ENCODE measurements at regions not wholly inside any gene's neighbourhood (a gene's known extent, or its start where the extent isn't known, plus 50 kb on each side); places are given as distances from the start of the nearest gene placed in this dataset.

- Mint-ChIP-seq H3K27me3 (ENCODE audit: low read depth, poor library complexity) (peaks cover 41% of the 10 kb centered on the region), H3K27ac (no peak overlapping the region), H3K4me3 (no peak overlapping the region), H3K4me1 (no peaks in the 10 kb centered on the region), H3K36me3 (ENCODE audit: low read depth) (no peaks in the 10 kb centered on the region), H3K9me3 (peaks cover 41% of the 10 kb centered on the region)
- no peak for DNase-seq
- TF ChIP-seq CTCF (IDR thresholded peaks at IDR 0.05), result no peak
Observed at GRCh38 chr7:157061979-157062378, 51.5 kb upstream of the MNX1 start.

DNA sequence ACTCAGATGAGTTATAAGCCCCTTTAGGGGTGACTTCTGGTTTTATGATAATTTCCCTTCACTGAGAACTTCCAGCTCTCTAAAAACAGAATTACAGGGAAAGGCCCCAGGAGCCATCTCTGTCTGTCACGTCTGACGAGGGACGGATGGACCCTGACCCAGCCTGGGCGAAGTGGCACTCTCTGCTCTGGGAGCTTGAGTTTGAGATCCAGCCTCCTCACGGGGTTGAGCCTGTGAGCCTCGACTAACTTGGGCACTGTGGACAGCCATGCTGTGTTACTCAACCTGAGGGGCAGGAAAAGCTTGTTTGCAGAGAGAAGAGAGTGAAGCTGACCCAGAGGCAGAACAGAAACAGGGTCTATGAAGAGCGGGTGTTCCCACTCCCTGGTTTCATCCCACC is 54.6 kb upstream of the MNX1 start:
- Mint-ChIP-seq H3K27me3 (ENCODE audit: low read depth, poor library complexity) (peaks cover 41% of the 10 kb centered on the region), H3K4me3 (no peak overlapping the region), H3K4me1 (no peaks in the 10 kb centered on the region), H3K27ac (no peak overlapping the region), H3K36me3 (ENCODE audit: low read depth) (no peaks in the 10 kb centered on the region), H3K9me3 (peaks cover 49% of the 10 kb centered on the region)
- DNase-seq, result no peak
- TF ChIP-seq CTCF (IDR thresholded peaks at IDR 0.05), result no peak

- no peaks in the 10 kb centered on the region for H3K36me3 Mint-ChIP-seq (ENCODE audit: low read depth)
- H3K4me1 Mint-ChIP-seq, result peaks cover 7% of the 10 kb centered on the region
- no peak for TF ChIP-seq CTCF (IDR thresholded peaks at IDR 0.05)
- H3K27ac Mint-ChIP-seq, result no peak overlapping the region
- H3K27me3 Mint-ChIP-seq (ENCODE audit: low read depth, poor library complexity), result peaks cover 60% of the 10 kb centered on the region
- H3K9me3 Mint-ChIP-seq, result peaks cover 15% of the 10 kb centered on the region
- no peak overlapping the region for H3K4me3 Mint-ChIP-seq
- DNase-seq, result no peak
Observed at GRCh38 chr7:157072361-157072760, 61.9 kb upstream of the MNX1 start.

- Mint-ChIP-seq H3K27ac (no peak overlapping the region), H3K4me1 (peaks cover 14% of the 10 kb centered on the region), H3K36me3 (ENCODE audit: low read depth) (no peaks in the 10 kb centered on the region), H3K4me3 (no peak overlapping the region), H3K27me3 (ENCODE audit: low read depth, poor library complexity) (peaks cover 63% of the 10 kb centered on the region), H3K9me3 (peaks cover 13% of the 10 kb centered on the region)
- no peak for TF ChIP-seq CTCF (IDR thresholded peaks at IDR 0.05)
- DNase-seq, result no peak
Observed at GRCh38 chr7:157073335-157073734, 62.9 kb upstream of the MNX1 start.

DNA sequence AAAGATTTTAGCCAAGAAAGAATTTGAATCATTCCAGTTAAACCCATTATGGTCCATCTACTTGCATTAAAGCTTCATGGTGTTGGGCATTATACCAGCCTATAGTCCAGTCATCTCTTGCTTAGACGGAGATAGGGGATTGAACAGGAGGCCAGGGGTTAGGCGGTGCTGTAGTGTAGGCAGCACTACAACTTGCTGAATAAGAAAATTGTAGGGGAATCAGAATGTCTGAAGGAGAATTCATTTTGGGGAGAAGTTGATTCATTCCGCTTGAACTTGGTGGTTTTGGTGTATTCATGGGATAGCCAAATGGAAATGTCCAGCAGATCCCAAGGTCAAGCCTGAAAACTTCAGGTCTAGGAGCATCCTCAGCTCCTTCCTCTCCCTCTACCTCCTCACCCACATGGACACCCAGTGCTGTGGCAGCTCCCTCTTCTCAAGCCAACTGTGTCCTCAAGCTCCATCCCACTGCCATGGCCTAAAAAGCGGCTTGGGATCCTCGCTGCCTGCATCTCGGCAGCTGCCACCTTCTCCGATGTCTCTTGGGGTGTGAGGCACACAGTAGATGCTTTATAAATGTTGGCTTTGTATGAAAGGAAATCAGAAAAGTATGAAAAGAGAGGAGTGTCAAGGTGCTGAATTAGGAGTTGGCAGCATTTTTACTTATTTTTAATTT is 63.6 kb upstream of the MNX1 start:
- TF ChIP-seq CTCF (IDR thresholded peaks at IDR 0.05), result no peak
- peaks cover 13% of the 10 kb centered on the region for H3K9me3 Mint-ChIP-seq
- H3K4me1 Mint-ChIP-seq, result peaks cover 21% of the 10 kb centered on the region
- H3K27me3 Mint-ChIP-seq (ENCODE audit: low read depth, poor library complexity), result peaks cover 69% of the 10 kb centered on the region
- DNase-seq, result no peak
- no peaks in the 10 kb centered on the region for H3K36me3 Mint-ChIP-seq (ENCODE audit: low read depth)
- no peak overlapping the region for H3K27ac Mint-ChIP-seq
- H3K4me3 Mint-ChIP-seq, result no peak overlapping the region

DNA sequence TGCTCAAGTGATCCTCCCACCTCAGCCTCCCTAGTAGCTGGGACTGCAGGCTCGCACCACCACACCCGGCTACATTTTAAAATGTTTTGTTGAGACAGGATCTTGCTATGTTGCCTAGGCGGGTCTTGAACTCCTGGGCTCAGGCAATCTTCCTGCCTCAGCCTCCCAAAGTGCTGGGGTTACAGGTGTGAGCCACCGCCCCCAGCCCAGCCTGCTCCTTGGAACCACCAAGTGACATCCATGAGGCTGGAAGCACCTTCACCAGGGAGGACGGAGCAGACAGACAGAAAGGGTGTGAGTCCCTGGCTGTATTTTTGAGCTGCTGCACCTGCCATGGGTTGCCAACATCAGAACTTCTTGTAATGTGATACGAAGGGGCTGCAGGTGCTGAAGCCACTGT is 62.3 kb upstream of the UBE3C start:
- no peak for TF ChIP-seq CTCF (IDR thresholded peaks at IDR 0.05)
- H3K27me3 Mint-ChIP-seq (ENCODE audit: low read depth, poor library complexity), result peaks cover 63% of the 10 kb centered on the region
- peaks cover 27% of the 10 kb centered on the region for H3K4me1 Mint-ChIP-seq
- H3K27ac Mint-ChIP-seq, result no peak overlapping the region
- DNase-seq, result no peak
- no peak overlapping the region for H3K4me3 Mint-ChIP-seq
- peaks cover 7% of the 10 kb centered on the region for H3K9me3 Mint-ChIP-seq
- H3K36me3 Mint-ChIP-seq (ENCODE audit: low read depth), result no peaks in the 10 kb centered on the region
